Muscle of arm (tissue), 1 donor: ENCODE measurements at regions not wholly inside any gene's neighbourhood (a gene's known extent, or its start where the extent isn't known, plus 50 kb on each side); places are given as distances from the start of the nearest gene placed in this dataset.

Experiments
- DNase-seq: peaks from one replicate; pipeline ENCODE4 v3.0.0-alpha.2; 2013

DNA sequence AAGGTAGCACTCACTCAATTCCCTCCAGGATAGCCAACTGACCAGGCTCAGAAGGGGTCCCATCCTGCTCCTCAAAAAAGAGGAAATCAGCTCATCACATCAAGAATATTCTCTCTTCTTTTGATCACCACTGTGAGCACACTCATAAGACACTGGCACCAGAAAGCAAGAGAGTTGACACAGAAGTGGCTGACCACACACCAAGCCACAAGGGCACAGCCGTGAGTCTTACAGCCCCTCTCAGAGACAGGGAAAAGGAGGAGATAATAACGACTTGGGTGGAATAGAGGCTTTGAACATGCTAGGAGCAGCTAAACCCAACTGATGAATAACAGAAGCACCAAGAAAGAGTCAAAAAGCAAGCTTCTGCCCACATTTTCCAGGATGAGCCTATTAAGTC is 249.1 kb upstream of the PREP start:
- no peak for DNase-seq

DNA sequence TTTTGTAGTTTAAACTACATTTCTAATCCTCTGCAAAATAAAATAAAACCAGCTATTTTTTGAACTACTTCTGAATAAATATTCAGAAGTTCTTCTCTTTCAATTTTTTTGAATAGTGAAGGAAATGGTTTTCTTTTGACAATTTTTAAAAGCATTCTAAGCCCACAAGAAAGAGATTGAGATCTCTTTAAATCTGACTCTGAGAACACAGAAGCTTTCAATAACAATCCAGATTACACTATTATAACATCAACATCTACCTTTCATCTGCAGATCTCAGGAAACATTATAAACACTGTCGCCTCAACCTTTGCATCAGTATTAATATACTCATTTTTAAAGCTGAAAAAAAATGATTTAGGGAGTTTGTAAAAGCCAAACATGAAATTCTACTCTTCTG is 247.5 kb upstream of the PREP start:
- no peak for DNase-seq

DNA sequence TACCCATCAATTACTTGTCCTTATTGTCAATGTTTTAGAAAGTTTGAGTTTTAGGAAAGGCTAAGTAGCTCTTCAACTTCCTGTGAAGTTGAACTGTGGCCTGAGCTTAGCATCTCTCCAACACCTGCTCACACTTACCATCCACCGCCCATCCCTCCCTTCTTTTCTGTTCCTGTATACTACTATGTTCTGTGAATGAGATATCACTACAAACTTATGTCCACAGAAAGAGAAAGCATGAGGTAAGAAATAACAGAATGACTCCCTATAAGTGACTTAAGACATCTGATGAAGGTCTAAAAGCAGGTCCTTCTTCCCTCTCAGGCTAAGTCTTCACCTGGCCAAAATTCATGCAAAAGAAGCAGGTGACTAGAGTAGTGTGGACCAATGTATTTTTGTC is 246.3 kb upstream of the PREP start:
- no peak for DNase-seq

DNA sequence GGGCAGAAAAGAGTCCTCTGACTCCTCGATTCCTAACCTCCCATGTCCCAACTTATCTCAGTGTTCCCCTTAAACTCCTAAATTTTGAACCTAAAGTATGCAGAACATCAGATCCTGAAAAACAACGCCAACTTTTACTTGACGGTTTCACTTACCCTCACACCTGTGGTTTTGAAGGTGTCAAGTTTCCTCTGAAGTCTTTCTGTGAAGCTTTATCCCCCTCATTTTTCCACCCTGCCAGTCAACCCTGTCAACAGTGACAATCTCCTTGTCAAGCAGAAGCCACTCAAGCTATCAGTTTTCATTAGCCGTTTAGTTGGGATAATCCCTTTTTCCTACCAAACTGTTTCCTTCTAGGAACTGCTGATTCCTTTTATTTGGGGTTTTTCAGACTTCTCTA is 245.4 kb upstream of the PREP start:
- DNase-seq: no peak

DNA sequence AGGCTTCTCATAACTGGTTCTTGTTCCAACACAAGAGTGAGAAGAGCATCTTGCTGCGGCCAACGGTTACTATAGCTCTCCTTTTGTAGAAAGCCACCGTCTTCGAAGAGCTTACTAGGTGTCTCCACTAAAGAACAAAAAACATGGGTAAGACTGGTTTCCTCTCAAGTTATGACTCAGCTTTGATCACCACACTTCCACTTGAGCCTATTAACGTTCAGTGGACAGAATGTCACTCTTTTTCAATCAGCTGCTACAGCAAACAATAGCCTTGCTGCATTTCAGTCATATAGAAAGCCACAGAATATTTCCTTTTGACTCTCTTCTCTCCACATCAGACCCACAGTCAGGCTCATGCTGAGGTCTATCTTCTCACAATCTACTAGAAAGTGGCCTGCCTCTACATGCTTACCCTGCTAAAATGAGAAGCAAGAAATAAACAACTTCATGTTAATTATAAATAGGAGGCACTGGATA is 243.5 kb upstream of the PREP start:
- no peak for DNase-seq

DNA sequence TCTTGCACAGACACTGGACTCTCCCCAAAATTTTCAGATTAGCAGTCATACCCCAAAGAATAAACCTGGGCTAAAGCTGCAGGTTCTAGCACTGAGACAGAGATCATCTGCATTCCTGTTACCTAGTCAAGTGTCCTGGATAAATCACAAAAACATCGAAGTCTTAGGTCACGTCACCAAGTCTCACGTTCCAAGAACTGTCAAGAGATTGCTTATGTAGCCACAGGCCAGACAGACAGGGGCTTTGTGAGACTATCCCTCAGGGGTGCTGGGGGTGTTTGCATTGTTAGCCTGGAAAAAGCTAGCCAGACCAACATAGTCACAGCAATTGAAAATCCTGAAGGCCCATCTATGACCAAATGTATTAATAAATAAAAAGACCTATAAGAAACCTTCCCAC is 243.1 kb upstream of the PREP start:
- no peak for DNase-seq

DNA sequence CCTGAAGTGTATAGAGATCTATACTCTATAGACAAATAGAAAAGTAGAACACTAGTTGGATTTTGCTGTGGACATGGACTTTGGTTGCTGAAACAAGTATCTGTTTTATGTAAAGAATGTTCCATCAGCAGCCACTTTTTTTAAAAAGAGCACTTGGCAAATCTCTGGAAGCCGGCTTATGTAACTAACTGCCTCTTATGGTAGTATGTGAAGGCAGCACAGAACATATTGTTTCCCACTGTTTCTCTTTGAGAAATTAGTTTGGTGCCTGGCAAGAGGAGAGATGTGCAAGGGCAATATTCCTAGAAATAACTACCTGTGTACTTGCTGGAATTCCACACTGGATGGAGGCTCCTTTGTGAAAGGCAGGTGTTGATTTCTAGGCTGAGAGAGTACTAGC is 242.3 kb upstream of the PREP start:
- no peak for DNase-seq

DNA sequence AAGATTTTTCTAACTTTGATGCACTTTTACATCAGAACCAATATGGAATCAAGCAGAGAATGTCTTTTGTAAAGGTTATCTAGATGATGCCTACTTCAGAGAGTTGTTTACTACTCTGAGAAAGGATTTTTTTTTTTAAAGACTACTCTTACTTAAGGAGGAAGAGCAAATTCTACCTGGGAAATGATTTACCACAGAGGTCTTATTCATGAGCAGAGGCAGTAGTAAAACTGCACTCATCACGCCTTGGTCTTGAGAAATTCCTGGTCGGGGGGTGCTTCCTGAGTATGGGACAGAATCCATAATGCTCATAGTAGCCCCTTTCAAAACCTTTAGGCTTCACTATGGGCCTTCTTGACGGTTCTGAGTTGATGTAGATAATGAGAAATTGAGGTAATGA is 241.8 kb upstream of the PREP start:
- no peak for DNase-seq

DNA sequence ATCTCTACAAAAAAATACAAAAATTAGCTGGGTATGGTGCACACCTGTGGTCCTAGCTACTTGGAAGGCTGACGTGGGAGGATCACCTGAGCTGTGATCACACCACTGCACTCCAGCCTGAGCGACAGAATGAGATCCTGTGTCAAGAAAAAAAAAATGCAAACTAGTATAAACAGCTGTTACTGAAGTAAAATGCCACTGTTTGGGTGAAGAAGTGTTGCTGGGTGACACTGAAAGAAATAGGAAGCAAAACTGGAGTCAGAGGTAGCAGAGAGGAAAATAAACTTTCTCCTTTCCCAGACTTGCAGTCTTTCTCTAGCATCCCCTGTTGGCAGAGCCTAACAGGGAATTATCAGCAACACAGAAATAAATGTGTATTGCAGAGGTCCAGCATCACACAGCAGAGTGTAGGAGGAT is 241.2 kb upstream of the PREP start:
- DNase-seq: no peak

DNA sequence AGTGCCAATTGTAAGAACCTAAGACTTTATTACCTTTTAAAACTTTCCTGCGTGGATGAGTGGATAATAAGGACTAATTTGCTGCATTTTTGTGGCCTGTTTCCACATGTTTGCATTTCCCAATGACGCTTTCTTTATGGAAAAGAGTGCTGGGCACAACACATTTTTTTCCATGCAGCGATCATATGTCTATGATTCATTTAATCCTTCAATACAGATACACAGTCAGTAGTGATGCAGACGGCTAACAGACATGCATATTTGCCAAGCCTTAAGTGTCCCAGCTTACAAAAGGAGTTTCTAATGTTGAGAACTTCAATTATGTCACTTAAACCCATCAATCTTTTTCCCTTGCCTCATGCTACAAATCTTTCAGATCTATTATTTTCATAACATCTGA is 239.8 kb upstream of the PREP start:
- DNase-seq: no peak

DNA sequence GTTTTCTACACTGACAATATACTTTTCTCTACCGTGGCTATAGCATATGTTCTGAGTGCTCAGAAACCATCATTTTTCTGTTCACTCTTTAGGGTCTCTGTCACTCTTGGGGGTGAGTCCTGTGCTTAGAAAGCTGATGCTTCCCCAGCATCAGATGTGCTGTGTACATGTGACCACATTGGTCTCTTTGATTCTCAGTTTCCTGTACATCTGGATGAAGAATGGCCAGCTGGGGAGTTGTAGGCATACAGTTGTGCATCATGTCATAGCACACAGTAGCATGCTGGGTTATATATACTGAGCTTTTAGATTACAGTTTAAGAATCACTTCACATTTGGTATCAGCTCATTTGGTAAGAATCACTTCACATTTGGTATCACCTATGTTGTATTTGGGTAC is 238.6 kb upstream of the PREP start:
- DNase-seq: no peak

DNA sequence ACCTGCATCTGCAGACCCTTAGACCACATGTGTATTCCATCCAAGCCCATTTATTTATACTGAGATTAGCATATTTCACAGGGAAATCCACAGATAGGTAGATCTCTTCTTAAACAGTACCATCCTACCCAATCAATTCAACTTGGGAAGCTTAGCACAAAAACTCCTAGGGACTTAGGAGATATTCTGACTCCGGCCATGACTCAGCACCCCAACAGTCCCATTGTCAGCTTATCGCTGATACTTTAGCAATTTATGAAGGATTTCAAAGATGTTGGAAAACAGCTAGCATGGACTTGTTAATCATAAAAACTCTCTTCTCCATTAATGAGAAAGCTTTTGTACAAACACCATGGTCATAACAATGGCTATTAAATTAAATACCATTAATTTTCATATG is 236.2 kb upstream of the PREP start:
- no peak for DNase-seq

DNA sequence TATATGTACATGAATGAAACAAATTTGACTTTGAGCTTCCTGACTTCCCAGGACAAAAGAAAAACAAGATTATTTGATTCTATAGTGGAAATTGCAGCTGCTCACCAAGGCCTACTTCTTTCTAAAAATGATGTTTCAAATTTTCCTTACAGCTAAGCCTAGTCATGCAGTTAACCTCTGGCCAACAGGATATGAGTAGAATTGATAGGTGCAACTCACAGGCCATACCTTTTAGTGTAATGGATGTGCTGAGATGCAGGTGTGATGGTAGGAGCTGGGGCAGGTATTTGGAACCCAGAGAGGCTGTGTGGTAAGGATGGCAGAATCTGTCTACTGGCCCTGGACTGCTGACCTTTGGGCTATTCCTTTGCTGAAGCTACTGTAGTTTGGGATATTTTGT is 230.9 kb upstream of the PREP start:
- no peak for DNase-seq

DNA sequence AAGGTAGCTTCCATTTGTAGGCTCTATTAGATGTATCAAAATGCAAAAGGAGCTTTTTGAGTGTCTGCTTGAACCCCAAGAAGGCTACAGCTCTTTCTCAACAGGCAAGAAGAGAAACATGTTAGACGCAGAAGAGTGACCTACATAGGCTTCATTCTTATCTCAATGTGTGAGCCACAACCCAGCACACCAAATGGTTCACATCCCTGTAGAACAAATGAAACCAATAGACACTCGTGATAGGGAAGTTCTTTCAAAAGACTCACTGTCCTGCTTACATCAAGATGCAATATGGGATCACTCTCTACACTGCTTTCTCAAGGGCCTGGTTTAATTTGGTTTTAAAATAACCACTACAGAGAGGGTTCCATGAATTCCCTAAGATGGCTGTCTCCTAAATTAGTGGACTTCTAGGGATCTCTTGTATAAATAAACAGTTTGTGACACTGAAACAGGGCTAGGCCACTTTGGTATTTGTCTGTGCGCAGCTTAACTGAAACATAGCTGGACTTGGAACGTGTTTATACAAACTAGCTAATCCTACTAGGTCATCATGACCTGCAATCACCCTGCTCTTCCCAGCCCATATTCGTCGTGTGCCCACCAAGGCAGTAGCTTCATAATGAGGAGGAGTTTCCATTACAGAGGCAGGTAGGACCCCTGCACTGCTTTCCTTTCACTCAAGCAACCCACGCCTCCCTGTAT is 225.4 kb upstream of the PREP start:
- DNase-seq: no peak

DNA sequence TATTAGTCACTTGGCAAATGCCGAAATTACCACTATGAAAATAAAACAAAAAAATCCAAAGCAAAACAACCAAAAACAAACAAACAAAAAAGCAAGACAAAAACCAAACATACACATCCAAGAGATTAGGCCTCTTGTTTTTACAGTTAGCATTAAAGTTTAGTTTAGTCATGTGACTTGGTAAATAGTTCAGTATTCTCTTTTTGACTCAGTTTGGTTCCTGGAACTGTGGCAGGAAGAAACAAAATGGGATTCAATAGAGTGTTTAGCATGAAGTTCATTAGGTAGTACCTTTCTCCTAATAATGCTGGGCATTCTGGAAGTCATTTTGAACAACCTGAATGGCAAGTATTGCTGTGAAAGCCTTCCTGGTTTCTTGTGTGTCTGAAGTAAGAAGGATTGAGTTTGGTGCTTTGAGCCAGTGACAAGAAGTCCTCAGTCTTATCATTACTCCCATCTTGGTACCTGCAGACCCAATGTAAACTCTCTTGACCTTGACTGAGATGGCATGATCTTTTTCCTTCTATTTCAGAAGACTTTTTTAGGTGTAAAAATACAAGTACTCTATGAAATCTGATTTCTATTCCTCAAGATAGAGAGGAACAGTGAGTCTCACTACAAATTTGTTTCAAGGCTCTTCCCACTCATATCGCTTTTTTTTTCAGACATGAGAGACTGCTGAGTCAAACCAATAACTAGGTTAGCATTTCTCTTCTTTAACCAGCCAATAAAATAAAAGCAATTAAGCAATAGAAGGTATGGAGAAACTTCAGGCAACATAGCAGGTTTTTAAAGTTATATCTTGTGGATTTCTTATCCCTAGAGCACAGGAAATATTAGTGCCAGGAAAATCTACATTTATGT is 223.6 kb upstream of the PREP start:
- no peak for DNase-seq

DNA sequence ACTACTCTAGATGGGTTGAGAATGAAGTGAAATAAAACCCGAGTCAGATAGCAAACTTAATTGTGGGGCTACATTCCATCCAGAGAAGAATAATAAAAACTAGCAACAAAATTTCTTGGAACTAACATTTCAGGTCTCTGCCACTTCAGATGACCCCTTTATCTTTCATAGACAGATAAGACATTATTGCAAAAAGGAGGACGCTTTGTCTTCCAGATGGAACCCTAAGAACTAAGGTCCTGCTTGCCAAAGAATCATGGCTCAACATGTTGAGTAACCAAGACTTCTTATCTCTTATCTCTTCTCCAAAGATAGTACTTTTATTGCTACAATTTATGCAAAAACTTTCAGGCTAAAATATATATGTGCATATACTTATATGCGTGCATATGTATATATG is 221.1 kb upstream of the PREP start:
- DNase-seq: no peak

DNA sequence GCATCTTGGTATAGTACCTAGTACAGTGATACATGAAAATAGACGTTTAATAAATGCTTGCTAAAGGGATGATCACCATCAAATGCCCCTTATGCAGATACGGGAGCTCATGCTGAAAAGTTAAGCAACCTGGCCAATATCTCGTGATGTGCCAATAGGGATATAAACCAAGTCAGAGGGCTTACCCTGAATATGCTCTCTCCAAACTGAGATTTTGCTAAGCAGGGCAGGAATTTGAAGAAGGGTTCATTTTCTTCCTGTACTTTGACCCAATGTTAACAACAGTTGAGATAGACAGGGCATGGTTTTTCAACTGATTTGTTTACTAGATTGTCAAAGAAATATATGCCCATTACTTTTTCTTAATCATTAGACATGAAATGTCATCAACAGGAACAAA is 219.3 kb upstream of the PREP start:
- no peak for DNase-seq

DNA sequence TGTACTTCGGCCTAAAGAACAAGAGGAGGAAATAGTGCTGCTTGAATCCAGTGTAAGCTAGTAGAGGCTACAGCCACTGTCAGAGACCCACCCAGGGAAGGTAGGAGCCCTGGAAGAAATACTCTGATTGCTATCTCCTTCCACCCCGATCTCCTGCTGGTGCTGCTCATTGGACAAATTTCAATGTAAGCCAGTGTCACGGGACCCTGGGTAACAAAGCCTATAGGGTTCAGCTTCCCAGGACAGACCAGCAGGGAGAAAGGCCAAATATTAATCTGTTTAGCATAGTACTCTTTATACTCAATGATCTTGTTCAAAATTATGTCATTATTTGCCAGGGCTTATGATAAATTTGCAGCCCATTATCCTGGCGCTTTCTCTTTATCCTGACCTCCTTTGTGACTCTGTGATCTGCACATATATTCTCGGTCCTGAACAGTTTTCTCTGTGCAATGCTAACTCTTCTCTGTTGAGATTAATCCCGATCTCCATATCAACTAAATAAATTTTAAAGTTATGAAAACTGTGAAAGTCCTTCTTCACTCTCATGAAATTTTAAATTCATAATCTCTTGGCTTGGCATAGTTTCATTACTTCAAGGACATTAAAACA is 218.8 kb upstream of the PREP start:
- no peak for DNase-seq

DNA sequence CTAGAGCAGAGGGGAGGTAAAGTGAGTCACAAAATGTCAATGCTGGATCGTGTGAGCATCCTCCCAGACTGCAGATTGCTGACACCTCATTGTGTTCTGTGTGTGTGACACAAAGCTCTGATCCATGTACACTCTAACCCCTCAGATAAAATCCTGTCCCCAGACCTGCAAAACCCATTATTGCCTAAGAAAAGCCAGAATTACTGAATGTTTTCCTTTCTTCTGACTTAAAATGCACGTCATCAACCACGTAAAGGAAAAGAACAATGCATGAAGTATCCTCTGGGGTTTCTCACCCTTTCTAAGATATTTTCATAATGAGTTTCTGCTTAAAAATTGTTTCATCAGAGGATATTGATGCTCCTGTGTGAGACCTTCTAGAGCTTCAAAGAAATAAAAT is 218.0 kb upstream of the PREP start:
- DNase-seq: no peak

DNA sequence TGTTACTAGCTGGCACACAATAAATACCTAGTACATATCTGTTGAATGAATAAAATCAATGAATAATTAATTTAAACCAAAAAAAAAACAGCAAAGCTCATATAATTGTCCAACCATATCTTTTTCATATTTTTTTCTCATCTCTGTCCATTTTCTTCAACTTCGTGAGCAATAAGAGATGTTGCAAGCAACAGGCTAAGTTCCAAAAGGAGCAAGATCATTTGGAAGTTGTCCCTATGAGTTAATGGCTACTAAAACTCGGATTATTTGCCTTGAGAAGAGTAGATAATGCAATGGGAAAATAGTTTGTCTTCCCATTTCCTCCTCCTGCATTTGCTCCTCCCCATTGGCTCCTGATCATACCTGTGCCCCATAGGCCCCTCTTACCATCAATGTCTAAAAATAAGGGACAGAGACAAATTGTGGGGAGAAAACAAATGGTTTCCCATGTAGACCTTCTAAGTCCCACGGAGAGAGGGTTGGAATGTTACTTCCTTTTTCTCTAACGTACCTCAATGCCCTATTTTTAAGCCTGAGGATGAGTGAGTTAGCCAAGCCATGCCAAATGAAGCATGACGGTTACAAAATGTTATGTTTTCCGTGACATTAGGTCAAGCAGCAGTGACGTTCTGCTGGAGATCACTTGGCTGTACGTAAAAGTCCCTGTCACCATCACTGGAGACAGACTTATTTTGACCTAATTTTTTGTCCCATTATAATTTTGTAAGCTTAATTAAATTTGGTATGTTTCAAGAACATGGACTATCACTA is 217.3 kb upstream of the PREP start:
- DNase-seq: no peak

DNA sequence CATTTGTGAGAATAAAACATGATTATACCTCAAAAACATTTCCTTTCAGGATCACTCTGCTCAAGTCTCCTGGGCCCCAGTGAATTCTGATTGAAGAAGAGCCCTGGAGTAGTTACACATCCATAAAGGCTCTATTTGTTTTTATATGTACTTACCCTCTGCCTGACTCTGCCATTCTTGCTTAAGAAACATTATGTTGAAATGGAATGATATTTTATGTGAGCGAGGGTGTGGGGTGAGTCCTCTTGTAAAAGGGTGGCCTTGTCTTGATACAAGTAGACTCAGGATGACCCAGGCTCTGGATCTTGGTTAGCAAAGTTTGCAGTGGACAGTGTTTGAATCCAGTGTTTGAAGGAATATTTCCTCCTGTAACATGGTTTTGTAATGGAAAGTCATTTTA is 215.4 kb upstream of the PREP start:
- no peak for DNase-seq

DNA sequence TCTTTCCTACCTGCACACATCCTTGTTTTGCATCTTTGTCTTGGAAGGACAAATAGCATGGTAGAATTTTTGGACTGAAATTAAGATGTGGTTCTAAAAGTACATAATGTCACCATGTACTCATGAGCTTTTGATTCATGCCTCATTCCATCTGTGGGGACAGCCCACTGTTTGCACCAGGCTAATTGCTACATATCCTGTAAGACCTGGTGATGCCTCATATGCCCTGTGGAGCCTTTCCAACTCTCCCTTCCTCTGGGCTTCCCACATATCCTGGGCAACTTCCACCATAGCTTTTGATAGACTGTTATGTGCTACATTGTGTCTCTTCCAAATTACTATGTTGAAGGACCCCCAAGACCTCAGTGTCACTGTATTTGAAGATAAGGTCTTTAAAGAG is 213.6 kb upstream of the PREP start:
- no peak for DNase-seq
